NB4 (cell line): ENCODE measurements at regions not wholly inside any gene's neighbourhood (a gene's known extent, or its start where the extent isn't known, plus 50 kb on each side); places are given as distances from the start of the nearest gene placed in this dataset.

ENCODE experiments used
- TF ChIP-seq, protein P1 (sequence below): IDR thresholded peaks from 2 replicates; pipeline ENCODE4 v1.6.1; 2011; ENCODE audit warnings: low read depth, low read length
- TF ChIP-seq, protein P2 (sequence below): IDR thresholded peaks from one replicate; pipeline ENCODE4 v1.5.1; 2012; ENCODE audit warnings: low read depth, low read length

DNA sequence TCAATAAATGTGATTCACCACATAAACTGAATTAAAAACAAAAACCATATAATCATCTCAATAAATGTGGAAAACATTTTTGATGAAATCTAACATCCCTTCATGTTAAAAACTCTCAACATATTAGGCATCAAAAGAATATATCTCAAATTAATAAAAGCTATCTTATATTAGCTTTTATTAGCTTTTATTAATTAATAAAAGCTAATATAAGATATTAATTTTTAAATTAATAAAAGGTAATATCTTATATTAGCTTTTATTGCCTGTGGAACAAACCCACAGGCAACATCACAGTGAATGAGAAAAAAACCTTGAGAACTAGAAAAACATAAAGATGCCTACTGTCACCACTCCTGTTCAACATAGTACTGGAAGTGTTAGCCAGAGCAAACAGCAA, 338.9 kb upstream of the GRIA1 start:
- TF ChIP-seq, protein P1, sequence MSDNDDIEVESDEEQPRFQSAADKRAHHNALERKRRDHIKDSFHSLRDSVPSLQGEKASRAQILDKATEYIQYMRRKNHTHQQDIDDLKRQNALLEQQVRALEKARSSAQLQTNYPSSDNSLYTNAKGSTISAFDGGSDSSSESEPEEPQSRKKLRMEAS, result no peak
- TF ChIP-seq, protein P2, sequence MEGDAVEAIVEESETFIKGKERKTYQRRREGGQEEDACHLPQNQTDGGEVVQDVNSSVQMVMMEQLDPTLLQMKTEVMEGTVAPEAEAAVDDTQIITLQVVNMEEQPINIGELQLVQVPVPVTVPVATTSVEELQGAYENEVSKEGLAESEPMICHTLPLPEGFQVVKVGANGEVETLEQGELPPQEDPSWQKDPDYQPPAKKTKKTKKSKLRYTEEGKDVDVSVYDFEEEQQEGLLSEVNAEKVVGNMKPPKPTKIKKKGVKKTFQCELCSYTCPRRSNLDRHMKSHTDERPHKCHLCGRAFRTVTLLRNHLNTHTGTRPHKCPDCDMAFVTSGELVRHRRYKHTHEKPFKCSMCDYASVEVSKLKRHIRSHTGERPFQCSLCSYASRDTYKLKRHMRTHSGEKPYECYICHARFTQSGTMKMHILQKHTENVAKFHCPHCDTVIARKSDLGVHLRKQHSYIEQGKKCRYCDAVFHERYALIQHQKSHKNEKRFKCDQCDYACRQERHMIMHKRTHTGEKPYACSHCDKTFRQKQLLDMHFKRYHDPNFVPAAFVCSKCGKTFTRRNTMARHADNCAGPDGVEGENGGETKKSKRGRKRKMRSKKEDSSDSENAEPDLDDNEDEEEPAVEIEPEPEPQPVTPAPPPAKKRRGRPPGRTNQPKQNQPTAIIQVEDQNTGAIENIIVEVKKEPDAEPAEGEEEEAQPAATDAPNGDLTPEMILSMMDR, result no peak
